Body of pancreas (tissue), 4 donors: ENCODE measurements at regions not wholly inside any gene's neighbourhood (a gene's known extent, or its start where the extent isn't known, plus 50 kb on each side); places are given as distances from the start of the nearest gene placed in this dataset.
"Not testable (repeated sequence)": the region's sequence is repeated elsewhere in the genome, so short reads cannot be mapped to it uniquely, and the experiment has no call there.

Experiments used
- POLR2A ChIP-seq, 3 donors: fragments of 450-650 bp; IDR thresholded peaks; one replicate each; pipeline ENCODE4 v1.6.1; 2016; ENCODE audit warnings: antibody characterized with exemption in 3 of 3, mild to moderate bottlenecking in 2 of 3
- TF ChIP-seq, protein P1 (sequence below), 7 experiments: fragments of 450-650 bp in 4 of 7; fragments of 200-600 bp in 3 of 7; sonication (generic) in 3 of 7; IDR thresholded peaks; one replicate each; pipeline ENCODE4 v1.5.1; 2016 to 2019; ENCODE audit warnings: antibody characterized with exemption in 7 of 7

GRCh38 chr1:224001757-224002156 is 112.2 kb upstream of the FBXO28 start:
- TF ChIP-seq, protein P1, sequence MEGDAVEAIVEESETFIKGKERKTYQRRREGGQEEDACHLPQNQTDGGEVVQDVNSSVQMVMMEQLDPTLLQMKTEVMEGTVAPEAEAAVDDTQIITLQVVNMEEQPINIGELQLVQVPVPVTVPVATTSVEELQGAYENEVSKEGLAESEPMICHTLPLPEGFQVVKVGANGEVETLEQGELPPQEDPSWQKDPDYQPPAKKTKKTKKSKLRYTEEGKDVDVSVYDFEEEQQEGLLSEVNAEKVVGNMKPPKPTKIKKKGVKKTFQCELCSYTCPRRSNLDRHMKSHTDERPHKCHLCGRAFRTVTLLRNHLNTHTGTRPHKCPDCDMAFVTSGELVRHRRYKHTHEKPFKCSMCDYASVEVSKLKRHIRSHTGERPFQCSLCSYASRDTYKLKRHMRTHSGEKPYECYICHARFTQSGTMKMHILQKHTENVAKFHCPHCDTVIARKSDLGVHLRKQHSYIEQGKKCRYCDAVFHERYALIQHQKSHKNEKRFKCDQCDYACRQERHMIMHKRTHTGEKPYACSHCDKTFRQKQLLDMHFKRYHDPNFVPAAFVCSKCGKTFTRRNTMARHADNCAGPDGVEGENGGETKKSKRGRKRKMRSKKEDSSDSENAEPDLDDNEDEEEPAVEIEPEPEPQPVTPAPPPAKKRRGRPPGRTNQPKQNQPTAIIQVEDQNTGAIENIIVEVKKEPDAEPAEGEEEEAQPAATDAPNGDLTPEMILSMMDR (IDR thresholded peaks at IDR 0.05) = not testable (repeated sequence)
- not testable (repeated sequence) for TF ChIP-seq POLR2A (IDR thresholded peaks at IDR 0.05)
